NCI-H146 treated with DMSO at 0.1 percent for 48 hours (cell line): ENCODE measurements at regions not wholly inside any gene's neighbourhood (a gene's known extent, or its start where the extent isn't known, plus 50 kb on each side); places are given as distances from the start of the nearest gene placed in this dataset.
"Not testable (repeated sequence)": the region's sequence is repeated elsewhere in the genome, so short reads cannot be mapped to it uniquely, and the experiment has no call there.

ENCODE experiments used
- DNase-seq: peaks from one replicate; lab custom pipeline; 2025; ENCODE audit not compliant: unreplicated experiment; lab: John Stamatoyannopoulos, UW

DNA sequence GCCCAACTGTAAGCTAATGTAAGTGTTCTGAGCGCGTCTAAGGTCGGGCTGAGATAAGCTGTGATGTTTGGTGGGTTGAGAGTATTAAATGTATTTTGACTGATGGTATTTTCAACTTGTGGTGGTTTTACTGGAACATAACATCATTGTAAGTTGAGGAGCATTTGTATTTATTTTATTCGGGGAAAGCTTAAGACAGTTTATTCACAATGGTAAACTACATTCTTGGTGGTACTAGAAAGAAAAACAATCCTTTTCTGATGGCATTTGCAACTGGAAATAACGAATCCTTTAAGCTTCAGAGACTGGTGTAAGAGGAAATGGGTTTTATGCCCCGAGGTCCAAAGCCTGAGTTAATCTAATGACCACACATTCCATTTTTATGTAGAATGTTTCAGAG is 283.3 kb upstream of the NETO1 start:
- no peak for DNase-seq

DNA sequence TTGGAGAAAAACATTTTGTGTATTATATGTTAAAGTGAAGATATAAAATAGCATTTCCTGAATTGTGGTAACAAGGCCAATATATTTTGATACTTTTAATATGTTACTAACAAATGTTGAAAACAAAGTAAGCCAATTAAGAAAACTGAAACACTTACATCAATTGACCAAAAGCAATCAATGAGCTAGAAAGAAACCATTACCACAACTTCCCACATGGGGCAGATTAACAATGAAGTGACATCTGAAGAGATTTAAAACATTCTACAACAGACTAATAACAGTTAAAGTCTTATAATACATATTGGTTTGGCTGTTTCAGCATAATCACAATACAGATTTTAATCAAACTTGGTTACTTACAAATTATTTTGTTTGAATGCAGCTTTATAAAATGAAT is 282.4 kb upstream of the NETO1 start:
- no peak for DNase-seq

DNA sequence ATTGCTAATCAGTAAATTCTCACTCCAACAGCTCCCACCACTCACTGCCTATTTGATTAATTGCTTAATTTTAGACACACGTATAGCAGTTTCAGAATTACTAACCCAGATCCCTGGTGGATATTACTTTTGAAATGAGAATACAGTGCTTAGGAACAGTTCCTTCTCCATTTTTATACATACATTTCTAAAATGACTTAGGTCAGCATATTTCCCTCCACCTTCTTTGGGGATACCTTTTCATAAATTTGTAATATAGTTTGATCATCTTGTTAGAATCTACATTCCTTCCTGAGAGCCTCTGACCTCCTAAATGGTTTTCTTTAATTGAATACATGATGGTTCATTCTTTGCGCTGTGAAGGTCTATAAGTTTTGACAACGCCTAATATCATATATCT is 279.8 kb upstream of the NETO1 start:
- DNase-seq = no peak

DNA sequence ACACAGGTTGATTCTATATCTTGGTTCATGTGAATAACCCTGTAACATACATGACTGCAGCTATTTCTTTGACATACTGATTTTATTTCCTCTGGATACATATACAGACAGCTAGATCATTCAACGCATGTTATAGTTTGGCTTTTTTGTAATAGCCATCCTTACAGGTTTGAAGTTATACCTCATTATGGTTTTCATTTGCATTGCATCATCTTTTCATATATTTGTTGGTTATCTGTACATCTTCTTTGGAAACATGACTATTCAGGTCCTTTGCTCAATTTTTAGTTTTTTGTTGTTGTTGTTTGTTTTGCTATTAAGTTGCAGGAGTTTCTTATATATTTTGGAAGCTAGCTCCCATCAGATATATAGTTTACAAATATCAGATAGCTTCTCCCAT is 276.2 kb upstream of the NETO1 start:
- DNase-seq = no peak

DNA sequence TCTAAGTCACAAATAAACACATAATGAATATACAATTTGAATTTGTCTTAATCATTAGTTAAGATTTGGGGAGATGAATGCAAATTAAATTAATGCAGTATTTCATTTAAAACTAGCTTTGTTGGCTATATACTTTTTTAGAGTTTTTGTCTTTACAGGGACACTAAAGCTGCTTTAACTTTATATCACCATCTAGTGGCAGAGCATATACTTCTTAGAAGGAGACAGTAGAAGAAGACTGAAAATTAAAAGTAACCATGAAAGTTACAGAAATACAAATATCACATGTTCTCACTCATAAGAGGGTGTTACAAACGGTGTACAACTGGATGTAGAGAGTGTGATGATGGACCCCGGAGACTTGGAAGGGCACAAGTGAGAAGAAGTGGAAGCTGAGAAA is 268.3 kb upstream of the NETO1 start:
- DNase-seq = peak; percentile 59

DNA sequence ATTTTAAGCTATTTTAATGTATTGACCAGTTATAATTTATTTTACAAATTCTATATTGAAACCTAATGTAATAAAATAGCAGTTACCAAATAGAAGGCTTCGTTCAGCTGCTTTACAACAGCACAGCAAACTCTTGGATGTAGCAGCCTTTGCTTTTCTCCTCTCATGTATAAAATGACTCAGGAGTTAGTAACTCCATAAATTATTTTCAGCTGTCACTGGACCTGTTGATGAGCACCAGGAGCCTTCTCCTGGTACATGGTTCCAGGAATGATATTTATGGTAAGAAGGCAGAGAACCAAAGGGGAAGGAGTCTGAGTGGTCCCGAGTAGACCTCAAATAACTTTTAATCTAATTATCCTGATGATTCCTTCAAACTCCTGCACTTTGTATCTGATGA is 256.4 kb upstream of the NETO1 start:
- no peak for DNase-seq

DNA sequence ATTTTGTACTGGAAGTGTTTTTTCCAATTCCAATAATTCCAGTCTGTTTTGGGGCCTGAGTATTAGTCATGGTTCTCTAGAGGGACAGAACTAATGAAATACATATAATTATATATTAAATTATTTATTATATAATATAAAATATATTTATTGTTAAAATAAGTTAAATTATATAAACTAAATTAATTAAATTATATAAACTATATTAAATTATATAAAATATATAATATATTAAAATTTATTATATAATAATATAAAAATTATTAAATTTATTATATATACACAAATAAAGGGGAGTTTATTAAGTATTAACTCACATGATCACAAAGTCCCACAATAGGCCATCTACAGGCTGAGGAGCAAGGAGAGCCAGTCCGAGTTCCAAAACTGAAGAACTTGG is 253.4 kb upstream of the NETO1 start:
- no peak for DNase-seq

DNA sequence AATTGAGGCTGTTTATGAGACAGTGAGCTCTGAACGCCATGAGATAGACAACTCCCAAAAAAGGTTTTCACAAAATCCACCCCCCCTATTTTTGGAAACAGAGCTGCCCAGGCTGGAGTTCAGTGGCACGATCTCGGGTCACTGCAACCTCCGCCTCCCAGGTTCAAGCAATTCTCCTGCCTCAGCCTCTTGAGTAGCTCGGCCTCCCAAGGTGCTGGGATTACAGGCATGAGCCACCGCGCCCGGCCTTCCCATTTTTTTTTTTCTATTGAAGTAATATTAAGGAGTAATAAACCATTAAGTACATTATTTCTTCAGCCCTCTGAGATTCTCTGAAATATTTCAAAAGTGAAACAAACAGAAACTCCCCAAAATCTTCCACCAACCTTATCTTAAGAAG is 252.8 kb upstream of the NETO1 start:
- no peak for DNase-seq

DNA sequence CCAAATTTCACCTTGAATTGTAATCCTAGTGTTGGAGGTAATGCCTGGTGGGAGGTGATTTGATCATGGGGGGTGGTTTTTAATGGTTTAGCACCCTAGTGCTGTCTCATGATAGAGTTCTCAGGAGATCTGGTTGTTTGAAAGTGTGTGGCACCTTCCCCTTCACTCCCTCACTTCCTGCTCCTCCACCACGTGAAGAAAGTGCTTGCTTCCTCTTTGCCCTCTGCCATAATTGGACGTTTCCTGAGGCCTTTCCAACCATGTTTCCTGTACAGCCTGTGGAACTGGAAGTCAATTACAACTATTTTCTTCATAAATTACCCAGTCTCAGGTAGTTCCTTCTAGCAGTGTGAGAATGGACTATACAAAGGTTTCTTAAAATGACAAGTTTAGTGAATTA is 251.8 kb upstream of the NETO1 start:
- DNase-seq = no peak

DNA sequence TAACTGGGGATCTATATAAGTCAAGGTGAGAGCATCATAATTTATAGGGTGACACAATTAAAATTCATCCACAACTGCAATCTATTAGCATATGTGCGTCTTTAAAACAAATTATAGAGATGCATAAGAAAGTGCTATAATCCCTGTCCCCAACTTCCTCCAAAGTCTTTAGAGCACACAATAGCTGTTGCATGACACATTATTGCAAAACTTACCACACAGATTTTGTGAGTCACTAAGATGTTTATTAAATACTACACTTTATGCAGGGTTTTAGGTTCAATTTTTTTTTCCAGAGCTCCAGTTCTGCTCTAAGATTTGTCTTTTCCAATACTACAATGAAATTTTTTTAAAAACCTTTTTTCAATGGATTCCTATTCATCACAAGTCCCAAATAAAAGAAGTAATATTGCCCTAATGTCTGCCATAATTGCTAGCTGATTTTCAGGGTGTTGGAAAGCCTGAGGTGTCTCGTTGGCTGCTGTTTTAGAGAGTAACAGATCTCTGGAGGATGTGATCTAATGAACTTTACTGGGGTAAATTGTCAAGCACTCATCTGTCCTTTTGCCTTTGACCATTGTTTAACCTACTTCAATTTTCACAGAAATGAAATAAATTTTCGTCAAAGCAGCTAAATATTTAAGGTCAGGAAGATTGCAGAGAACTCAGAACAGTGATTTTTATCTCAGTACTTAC is 250.5 kb upstream of the NETO1 start:
- no peak for DNase-seq

DNA sequence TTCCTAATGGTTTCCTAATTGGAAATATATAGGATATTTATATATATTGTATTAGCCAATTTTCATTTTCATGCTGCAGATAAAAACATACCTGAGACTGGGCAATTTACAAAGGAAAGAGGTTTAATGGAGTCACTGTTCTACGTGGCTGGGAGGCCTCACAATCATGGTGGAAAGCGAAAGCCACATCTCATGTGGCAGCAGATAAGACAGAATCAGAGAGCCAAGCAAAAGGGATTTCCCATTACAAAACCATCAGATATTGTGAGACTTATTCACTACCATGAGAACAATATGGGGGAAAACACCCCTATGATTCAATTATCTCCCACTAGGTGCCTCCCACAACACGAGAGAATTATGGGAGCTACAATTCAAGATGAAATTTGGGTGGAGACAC is 242.5 kb upstream of the NETO1 start:
- no peak for DNase-seq

DNA sequence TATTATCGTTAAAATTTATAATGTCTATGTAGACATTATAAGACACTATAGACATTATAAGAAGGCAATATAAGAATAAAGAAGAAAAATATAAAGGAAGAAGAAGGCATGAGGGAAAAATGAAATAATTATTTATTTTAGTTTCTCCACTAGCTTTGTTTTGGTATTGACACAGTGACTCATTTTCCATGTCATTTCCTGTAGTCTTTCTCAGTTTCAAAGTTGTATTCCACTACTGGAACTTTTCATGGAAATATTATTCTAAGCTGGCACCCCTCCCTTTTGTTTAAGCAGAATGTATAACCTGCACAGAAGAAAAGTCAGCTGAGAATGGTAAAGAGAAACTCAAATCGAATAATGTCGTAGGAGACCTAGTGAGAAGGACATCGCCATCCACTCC is 234.2 kb upstream of the NETO1 start:
- DNase-seq = no peak

DNA sequence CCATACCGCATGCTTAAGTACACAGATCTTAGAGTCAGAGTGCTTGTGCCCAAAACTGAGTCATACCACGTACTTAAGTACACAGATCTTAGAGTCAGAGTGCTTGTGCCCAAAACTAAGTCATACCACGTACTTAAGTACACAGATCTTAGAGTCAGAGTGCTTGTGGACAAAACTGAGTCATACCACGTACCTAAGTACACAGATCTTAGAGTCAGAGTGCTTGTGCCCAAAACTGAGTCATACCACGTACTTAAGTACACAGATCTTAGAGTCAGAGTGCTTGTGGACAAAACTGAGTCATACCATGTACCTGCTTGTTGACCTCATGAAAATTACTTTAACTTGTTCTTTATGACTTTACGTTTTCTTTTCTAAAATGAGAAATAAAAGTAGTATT is 233.7 kb upstream of the NETO1 start:
- DNase-seq = not testable (repeated sequence)

DNA sequence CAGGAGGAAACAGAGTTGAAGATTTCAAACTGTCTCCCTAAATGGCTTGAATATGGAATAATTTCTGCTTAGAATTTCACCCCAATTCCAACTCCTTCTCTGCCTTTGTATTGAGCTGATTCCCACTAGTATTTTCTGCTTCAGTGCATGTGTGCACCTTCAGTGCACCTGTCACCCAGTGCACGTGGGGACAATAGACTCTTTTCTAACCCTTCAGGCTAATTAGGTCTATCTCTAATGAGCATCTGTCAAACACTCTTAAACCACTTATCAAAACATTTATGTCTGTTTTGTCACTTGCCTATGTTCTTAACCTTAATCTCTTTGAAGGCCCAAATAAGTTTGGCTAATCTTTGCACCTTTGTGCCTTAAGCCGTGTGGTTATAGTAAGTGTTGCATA is 232.0 kb upstream of the NETO1 start:
- peak; percentile 91 for DNase-seq

DNA sequence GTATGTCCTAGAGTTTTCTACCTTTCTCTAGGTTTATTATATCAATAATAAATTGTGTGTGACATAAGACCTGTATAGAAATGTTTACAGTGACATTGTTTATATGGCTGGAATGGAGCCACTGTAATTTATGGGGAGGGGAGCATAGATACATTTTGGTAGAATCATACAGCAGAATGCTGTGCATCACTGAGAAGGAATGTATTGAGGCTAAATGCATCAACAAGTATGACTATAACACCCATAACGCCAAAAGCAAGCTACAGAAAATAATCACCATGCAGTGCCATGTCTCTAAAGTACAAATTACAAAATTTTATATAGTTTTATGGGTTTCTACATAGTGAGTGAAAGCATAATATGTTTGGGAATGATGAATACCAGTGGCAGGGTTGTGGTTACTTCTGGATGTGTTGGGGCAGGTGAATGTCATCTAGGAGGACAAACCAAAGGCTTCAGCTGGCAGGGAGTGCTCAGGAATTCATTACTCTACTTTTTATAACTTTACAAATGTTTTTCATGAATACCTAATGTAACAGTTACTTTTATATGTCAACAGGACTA is 226.0 kb upstream of the NETO1 start:
- DNase-seq = no peak

DNA sequence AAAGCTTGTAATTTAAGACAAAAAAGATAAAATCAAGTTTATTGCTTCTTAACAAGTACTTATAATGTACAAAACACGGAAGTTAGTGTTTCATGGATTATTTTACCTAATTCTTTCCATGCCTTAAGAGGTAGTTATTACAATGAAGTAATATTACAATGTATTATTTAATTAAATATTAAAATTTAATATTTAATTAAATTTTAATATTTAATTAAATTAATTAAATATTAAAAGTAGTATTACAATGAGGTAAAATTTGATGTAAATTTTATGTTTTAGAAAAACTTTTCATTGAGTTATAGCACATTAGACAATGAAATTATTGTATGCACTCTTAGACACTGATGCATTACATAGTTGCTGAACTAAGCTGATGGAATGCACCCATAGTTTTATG is 220.7 kb upstream of the NETO1 start:
- DNase-seq = no peak

DNA sequence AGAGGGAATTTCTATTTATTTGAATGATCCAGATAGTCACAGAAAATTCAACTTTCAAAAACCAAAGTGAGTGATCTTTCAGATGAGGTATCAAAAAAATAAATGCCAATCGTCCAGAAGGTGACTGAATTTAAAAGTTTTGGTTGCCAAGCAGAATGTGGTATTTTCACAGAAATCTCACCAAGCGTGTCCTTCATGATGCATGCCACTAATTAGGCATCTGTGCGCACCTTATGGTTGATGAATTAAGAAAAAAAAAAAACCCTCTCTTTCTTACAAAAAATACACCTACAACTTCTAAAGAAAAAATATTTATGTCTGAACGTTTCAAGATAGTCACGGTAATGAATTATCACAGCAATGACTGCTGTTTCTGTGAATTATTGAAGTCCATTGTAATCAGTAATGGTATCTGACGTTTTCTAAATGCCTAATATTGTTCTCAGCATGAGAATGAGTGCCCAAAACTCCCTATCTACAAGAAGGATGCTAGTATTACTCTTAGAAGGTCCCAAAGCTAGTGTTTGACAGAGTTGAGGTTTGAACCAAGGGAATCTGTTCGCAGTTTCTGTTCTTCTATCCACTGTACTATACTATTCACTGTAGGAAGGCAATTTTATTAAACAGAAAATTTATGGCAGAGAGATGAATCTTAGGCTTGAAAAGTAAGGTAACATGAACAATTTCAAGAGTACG is 219.6 kb upstream of the NETO1 start:
- no peak for DNase-seq

DNA sequence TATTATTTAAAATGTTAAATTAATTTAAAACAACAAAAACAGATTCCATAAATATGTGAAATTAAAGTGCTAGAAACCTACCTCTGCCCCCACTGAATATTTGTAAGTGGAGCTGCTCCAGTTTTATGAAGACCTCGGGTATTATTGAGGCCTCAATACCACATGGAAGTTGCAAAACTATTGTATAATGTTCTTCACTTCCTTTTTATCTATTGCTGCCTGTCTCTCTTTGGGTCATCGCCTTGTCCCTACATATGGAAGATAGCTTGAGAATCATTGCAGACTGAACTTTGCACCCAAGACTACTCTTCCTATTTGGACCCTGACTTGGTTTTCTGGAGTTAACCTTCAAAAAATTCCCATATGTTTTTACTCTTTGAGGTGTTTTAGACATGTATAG is 212.1 kb upstream of the NETO1 start:
- DNase-seq = no peak

DNA sequence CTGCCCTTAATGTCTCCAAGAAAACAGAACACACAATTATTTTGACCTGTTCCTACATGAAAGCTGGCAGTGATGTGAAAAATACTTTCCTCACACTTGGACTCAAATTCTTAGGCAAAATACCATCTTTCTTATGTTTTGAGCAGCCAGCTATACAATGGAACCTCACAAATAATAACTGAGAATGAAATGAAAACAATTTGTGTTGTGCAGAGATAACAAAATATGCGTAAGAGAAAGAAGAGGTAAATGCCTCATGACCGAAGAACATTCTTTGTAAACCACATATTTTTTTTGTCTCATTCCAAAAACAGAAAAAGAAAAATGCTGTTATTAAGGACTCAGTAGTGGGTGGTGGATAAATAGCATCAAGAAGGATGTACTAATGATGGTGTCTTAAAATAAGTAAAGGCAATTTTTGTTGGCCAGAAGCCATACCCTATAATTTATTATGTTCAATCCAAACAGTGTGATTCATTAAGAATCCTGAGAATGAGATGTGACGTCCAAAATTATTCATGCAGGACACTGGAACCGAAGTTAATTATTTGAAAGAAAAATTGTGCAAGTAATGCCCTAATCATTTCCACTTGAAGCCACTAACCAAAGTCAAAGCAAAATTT is 193.0 kb upstream of the NETO1 start:
- no peak for DNase-seq

DNA sequence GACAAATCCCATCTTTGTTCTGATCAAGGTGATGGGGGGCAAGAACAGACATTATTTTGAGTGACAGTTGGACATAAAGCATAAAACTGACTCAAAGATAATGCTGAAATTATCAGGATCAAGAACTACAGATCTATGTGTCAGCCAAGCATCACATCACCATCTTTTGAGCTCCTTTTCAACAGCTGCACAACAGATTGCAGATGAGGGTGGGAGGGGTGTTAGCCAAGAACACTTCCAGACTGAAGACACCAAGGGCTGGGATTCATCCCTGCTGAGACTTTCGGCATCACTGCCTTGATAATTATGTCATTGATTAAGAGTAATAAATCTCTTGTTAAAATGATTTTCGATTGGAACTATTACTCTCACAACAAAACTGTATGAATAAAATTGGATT is 191.5 kb upstream of the NETO1 start:
- DNase-seq = no peak

DNA sequence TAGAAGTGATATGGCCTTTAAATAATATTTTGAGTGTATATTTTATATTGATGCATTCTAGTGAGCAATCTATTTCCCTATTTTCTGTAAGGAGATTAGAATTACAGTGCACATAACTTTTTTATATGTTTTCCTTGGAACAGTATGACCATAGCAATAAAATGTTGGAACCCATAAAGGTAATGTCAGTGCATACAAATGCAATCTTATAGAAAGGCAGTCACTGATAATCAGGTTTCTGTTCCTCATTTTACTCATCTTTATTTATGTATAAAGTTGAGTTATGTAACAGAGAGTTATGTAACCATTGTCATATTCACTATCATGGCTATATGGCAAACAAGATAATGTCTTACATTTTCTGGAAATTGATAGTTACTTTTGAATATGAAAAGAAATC is 179.9 kb upstream of the NETO1 start:
- DNase-seq = no peak

DNA sequence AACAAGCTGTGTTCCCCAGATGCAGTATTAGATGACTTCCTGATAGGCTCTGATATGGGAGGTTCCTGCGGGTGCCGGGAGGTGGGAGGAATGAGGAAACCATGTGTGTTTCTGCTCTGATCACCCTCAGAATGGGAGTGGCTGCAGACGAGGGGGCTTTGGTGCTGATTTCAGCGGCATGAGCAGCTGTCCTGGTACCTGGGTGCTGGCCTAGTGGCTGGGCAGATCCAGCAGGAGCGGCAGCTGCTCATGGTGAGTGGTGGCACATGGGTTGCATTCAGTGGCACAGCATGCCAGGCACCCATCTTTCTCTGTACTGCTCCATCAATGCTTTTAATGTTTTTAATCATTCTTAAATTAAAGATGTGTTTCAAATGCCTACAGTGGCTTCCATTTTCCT is 177.2 kb upstream of the NETO1 start:
- DNase-seq = no peak
